GM04504 (cell line): ENCODE measurements at regions not wholly inside any gene's neighbourhood (a gene's known extent, or its start where the extent isn't known, plus 50 kb on each side); places are given as distances from the start of the nearest gene placed in this dataset.

Source experiments
- DNase-seq: peaks from one replicate; pipeline ENCODE4 v3.0.0-alpha.2; 2012; ENCODE audit warnings: low read depth

- no peak for DNase-seq
Observed at GRCh38 chr2:215498431-215498830, 62.6 kb upstream of the FN1 start.

GRCh38 chr2:215493376-215493775 is 57.5 kb upstream of the FN1 start:
- DNase-seq: no peak

DNA sequence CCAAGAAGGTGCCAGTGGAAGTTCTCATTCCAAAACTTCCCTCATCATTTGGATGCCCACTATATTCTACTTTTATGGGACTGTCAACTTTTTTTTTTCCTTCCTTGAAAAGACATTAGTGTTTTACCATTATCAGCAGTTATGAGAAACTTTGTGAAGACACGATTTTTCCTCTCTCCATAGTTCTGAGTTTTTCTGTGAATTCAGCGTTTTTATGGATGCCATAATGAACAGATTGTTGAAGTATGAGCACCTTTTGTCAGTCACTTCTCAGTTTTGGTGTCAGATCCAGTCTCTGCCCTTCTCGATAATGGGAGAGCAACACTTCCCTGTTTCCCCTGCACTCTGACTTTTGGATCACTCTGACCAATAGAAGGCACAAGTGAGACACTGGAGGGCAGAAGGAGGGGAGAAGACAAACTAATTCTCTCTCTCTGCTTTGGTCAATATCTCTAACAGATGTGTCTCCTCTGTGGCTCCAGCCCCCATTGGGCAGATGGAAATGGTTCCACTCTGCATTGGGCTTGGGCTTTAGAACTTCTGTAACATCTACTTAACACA is 53.5 kb upstream of the FN1 start:
- no peak for DNase-seq

DNA sequence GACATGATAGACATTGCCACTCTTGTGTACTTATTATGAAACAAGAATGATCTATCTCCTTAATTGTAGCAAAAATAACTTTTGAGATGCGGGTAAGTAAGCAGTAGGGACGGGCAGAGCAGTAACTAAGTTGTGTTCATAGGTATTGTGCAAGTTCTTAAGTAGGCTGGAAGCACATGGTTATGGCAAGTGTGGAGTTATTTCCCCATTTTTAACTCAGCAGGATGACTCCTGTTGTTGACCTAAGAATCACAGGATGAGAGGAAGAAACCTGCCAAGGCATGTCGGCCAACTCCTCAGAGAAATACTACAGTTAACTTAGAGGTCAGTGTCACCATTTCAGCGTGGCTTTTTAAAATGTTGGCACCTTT is 51.1 kb upstream of the FN1 start:
- DNase-seq: no peak

DNA sequence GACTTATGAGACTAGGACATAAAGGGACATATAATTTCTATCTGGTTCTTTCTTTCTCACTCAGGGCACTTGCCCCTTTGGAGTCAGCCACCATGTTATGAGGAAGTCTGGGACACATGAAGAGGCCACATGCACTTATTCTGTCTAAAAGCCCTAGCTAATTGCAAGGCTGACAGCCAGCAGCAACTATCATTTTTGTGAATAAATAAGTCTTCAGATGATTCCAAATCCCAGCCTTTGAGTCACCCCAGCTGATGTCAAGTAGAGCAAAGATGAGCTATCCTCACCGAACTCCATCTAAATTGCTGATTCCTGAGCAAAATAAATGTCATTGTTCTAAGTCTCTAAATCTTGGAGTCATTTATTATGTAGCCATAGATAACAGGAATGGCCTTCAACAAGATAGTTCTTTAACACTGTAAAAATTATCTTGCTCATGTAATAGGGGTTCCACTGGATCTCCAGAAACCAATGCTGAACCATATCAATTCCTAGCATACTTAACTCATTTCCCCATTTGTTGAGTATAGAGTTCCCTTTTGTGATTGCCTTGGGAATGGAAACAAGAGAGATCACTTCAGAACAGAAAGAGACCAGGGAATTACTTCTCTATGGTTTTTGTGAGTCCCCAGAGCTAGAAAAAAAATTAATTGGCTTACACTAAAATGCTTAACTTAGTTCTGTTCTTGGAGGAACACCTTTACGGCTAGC is 50.6 kb upstream of the FN1 start:
- no peak for DNase-seq
